ENCODE measurements at regions not wholly inside any gene's neighbourhood (a gene's known extent, or its start where the extent isn't known, plus 50 kb on each side); places are given as distances from the start of the nearest gene placed in this dataset.

- TF ChIP-seq CTCF (IDR thresholded peaks at IDR 0.05; ENCODE audit: insufficient read depth, low read length, poor library complexity, severe bottlenecking): no peak
- no peak for TF ChIP-seq EZH2phosphoT487 (conservative IDR thresholded peaks at IDR 0.05; ENCODE audit: low read length)
Measured at GRCh38 chr2:236394571-236394970, 130.4 kb upstream of the ASB18 start.
